Activated effector memory CD4-positive, alpha-beta T cell treated with anti-CD3 and anti-CD28 coated beads, Interleukin-2, amount 50 U/mL, for 16 hours (primary cell): ENCODE measurements at regions not wholly inside any gene's neighbourhood (a gene's known extent, or its start where the extent isn't known, plus 50 kb on each side); places are given as distances from the start of the nearest gene placed in this dataset.
"Not testable (repeated sequence)": the region's sequence is repeated elsewhere in the genome, so short reads cannot be mapped to it uniquely, and the experiment has no call there.

Source experiments
- DNase-seq: peaks from one replicate; pipeline ENCODE4 v3.0.0-alpha.2; 2020

DNA sequence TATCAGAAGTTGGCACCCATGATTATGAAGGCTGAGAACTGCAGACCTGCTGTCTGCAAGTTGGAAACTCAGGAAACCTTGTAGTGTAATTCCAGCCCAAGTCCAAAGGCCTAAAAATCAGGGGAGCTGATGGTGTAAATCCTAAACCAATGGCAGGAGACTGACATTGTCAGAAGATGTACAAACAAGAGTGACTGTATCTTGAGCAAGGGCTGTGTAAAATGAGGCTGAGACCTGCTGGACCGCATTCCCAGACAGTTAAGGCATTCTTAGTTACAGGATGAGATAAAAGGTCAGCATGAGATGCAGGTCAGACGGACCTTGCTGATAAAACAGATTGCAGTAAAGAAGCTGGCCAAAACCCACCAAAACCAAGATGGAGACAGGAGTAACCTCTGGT is 147.7 kb downstream of the COG6 start:
- DNase-seq: no peak

DNA sequence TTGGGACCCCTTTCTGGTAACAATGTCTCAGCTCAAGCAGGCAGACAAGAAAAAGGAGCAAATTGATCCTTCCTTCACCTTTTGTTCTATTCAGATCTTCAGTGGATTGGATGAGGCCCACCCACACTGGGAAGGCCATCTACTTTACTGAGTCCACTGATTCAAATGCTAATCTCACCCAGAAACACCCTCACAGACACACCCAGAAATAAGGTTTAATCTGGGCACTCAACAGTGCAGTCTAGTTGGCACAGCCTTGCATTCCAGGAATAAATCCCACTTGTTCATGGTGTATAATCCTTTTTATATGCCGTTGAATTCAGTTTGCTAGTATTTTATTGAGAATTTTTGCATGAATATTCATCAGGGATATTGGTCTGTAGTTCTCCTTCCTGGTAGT is 148.4 kb downstream of the COG6 start:
- no peak for DNase-seq

DNA sequence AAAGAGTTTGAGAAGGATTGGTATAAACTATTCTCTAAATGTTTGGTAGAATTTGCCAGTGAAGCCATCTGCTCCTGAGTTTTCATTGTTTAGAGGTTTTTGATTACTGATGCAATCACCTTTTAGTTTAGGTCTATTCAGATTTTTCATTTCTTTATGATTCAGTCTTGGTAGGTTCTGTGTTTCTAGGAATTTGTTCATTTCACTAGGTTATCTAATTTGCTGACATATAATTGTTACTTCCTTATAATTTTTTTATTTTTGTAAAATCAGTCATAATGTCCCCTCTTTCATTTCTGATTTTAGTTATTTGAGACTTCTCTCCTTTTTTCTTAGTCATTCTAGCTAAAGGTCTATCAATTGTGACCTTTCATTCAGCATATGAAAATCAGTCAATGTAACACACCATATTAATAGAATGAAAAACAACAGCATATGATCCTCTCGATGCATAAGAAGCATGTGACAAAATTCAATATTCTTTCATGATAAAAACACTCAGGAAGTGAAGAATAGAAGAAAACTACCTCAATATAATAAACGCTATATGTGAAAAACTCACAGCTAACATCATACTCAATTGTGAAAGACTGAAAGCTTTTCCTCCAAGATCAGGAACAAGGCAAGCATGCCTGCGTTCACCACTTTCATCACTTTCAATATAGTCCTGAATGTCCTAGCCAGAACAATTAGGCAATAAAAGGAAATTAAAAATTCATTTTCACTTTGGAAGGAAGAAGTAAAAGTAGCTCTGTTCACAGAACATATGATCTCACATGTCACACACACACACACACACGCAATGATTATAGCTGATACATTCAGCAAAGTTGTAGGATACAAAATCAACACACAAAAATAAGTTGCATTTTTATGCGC is 149.1 kb downstream of the COG6 start:
- no peak for DNase-seq

DNA sequence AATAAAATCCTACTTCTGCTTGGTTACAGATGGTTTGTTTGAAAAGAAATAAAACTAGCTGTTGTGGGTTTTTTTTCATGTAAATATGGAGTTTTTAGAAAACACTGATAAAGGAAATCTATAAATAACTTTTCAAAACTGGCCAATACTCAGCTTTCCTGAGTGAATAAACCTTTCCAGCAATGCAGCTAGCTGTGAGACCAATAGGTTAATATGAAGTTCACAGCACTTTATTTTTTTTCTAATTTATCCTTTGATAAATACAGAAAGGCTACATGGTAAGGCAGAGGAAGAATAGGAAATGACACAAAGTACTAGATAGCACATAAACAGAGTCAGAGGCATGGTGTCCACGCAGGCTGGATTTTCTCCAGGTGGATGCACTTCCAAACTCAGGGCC is 154.0 kb downstream of the COG6 start:
- DNase-seq: no peak

DNA sequence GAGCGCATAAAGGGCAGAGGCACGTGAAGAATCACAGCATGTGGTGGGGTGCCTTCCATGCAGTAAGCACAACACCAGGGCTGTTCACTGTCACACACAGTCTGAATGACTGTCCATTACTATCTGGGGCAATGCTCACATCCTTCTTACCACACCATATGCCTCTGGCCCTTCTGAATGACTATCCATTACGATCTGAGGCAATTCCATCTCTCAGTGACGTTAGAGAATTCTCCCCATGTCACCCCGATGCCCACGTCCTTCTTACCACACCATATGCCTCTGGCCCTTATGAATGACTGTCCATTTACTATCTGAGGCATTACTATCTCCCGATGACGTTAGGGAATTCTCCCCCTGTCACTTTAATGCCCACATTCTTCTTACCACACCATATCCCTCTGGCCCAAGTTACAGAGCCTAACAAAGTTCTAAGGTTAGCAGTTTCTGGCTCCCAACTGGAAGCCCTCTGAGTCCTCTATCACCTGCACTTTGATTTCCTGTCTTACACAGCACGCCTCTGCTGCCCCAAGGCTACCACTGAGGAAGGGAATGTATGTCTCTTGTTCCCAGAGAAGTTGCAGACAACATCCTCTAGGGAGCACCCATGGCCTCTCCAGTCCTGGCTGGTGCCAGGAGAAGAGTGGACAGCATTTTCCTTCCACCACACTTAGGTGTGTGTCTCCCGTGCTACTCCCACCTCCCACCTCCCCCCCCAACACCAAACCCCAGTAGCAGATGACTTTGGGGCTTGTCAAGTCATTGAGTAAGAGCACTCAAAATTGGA is 154.8 kb downstream of the COG6 start:
- DNase-seq: no peak

DNA sequence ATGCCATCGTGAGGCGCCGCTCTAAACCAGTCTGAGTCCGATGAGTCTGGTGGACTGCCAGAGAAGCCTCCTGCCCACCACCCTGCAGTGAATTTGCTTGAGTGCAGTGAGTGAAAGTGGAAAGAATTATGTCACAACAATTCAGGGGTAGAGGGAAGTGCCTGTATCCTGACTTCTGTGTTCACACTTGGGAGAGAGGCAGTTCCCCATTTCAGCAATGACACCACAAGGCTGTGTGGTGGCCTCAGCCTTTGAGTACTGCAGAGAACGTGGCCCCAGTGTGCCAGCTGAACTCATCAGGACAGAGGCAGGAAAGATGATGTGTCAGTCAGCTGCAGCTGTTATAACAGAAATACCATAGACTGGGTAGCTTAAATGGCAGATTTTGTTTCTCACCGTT is 155.6 kb downstream of the COG6 start:
- DNase-seq: no peak

DNA sequence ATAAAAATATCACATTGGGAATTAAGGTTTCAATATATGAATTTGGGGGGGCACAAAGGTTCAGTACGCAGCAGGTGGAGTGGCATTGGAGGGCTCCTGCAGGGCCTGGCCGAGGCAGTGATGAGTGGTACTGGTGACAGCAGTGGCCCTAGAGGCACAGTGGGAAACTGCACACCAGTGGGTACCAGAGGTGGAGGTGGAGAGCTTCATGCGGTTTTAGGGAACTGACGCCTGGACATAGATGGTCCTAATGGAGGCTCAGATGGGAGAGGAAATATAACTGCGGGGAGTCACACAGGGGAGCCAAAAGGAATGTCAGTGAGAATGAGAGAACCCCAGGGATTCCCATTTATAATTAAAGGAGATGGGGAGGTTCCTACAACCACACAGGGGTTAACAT is 156.2 kb downstream of the COG6 start:
- DNase-seq: no peak

DNA sequence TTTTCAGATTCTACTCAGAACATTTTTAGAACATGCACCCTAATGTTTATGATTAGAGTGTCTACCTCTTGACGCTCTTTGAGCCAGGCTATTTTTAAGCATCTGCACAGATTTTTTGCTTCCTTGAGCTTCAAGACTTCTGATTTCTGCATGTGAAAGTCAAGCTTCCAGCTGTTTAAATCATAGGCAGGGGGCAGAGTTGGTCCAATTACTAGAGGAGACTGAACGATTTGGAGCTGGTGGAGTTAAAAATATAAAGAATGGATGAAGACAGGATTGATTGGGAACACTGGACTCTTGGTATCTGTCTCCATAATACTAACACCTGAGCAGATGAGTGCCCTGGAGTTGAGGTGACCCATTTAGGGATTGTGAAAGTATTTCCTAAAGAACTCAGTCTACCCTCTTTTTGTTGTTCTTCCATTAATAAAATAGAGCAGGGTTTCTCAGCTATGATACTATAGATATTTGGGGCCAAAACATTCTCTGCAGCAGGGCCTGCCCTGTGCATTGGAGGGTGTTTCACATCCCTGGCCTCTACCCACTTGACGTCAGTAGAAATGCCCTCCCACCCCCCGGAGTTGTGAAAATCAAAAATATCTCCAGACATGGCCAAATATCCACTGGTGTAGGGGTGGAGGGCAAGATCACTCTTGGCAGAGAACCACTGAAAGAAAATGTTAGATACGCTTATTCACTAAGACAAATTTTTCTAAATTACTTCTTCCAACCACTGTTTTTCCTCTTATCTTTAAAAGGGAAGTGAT is 160.1 kb downstream of the COG6 start:
- DNase-seq: no peak

DNA sequence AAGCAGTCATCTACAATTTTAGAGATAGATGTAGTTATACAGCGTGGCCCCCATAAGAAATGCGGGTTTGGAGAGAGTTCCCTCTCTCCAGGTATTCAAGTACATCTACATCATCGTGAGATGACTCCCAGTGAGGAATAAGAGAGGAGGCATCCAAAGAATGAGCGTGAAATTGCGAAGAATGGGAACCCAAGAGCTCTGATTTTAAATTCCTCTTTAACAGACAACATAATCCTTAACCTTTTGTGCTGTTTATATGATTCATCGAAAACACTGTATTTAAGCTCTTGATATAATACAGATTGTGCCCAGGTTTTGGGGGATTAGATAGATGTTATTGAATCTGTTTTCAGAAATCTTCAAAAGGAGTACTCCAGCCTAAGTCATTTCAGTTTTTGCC is 161.5 kb downstream of the COG6 start:
- no peak for DNase-seq

DNA sequence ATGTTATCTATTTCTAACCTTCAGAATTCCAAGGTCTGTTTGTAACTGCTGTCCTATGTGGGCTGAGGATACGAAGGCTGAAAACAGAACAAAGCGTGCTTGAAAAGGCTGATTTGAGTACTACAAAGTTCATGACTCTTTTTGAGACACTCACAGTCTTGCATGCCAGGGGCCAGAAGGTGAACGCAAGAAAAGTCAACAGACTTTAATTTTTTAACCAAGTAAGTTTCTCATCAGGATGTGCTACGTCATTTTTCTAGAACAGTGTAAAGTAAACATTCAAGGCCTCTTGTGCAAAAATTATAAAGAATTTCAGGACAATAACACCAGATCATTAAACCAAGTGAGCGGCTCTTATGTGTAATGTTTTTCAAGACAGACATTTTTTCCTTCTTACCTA is 163.5 kb downstream of the COG6 start:
- DNase-seq: no peak

DNA sequence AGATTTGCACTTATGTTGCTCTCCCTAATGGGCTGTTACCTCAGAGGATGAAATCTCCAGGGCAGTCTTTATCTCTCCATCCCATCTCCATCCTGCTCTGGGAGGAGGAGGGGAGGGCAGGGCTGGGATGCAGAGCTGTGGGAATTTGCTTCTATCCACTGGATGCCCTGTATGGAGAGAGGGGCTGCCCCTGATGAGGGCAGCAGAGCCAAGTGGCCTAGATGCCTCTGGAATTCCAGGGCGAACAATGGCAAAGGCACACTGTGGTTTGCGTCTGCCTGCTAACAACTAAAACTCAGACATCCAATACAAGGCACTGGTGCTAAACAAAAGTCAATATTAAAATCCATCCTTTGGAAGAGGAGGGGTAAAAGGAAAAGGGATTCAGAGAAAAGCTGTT is 165.1 kb downstream of the COG6 start:
- DNase-seq: no peak

DNA sequence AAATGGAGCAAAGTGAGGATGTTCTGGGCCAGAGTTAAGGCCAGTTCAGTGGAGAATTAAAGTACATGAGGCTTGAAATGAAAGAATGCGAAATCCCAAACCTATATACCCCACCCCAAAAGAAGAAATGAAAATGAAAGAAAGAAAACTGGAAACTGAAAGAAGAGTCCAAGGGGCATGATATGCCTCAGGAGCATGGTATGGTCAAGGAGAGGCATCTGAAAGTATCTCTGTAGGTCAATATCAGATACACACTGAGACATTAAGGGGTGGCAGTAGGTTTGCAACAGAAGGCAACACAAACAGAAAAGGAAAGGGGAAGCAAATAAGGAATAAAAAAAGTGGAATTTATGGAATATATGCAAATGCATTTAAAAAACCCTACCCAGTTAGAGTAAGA is 166.5 kb downstream of the COG6 start:
- DNase-seq: no peak

DNA sequence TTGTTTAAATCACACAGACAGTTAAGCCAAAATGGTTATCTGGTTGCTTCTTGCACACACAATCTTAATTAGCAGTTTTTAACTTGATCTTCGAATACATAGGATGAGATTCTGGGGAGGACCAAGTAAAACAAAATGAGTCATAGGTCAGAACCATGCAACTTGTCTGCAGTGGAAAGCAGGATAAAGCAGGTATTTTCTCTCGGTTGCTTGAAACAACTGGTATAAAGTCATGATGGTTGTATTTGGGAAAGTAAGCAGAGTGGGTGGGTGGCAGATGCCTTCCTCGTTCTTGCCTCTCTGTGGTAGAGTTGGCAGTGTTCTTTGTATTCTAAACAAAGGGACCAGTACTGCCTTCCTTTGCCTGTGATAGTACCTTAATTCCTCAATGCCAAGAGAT is 167.0 kb downstream of the COG6 start:
- no peak for DNase-seq

DNA sequence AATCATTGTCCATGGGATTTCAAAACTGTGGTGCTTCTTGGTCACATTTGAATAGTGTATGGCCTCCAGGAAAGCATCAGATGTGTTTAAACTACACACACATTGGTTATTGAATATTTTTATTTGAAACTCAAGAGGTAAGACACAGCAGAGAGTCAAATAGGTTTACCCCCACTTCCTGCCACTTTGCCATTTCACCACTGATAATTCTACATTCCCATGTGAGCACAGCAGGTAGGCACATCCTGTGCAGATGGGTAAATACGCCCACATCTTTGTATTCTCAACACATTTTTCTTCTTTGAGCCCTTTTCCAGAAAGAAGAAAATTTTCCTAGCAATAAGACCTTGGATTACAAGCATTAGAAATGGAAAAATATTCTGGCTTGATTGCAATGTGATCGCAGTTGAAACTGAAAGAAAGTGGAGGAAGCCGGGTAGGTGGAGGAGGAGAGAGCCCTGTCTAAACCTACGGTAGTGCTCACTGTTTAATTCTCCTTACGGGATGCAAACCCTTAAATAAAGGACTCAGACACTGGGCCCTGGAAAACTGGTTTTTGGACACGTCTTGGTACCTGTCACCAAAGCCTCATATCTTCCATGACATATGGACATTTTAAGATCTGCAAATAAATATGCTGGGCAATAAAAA is 167.7 kb downstream of the COG6 start:
- no peak for DNase-seq

DNA sequence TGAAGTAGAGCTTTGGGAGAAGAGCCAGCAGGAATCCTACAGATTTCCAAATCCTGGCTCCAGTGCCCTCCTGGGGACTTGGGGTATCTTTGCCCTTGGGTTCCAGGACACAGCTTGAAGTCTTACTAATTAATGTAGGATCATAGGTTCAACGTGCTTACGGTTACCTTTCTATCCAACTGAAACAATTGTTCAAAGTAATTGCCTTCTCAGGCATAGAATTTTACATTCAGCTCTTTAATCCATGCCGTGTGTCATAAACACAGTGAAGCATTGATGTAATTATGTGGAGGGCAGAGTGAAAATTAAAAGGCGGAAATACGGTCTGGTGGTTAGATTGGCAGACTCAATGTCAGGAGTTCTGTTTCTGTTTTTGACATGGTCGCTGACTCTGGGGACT is 170.4 kb downstream of the COG6 start:
- DNase-seq: no peak

DNA sequence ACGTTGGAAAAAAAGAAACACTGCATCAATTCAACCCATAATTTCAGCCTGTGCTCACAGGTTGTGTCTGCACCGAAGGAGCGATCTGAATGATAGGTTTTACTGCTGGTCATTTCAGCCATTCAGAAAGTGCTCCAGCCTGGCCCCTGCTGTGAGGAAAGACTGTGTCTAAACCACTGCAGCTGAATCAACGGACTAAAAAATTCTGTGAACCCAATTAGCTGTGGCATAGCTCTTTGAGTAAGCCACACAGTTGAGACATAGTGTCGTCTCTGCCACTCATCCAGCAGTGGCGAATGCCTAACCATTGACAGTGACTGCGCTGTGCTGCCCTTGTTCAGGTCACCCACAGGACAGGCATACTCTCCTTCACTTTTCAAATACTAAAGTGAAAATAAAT is 179.8 kb downstream of the COG6 start:
- no peak for DNase-seq

DNA sequence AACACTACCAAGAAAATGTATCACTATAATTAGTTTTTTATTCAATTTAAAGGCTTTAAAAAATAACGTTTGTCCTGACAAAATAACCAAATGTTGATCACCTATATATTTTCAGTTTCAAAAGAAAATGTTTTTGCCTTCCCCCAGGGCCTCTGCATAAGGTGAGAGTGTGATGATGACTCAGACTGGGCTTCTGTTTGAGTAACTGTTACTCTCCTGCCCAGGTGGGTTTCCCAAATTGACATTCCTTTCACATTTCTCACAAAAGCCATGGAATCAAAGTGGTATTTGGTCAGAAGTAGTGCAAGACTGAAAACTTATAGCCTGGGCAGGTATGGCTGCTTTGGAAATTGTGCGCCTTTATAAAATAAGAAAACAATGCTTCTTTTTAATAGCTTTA is 180.6 kb downstream of the COG6 start:
- DNase-seq: no peak

DNA sequence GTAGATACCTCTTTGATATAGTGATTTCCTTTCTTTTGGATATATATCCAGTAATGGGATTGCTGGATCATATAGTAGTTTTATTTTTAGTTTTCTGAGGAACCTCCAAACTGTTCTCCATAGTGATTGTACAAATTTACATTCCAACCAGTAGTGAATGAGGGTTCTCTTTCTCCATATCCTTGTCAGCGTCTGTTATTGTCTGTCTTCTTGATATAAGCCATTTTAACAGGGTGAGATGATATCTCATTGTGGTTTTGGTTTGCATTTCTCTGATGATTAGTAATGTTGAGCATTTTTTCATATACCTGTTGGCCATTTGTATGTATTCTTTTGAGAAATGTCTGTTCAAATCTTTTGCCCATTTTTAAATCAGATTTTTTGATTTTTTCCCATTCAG is 182.4 kb downstream of the COG6 start:
- DNase-seq: not testable (repeated sequence)

DNA sequence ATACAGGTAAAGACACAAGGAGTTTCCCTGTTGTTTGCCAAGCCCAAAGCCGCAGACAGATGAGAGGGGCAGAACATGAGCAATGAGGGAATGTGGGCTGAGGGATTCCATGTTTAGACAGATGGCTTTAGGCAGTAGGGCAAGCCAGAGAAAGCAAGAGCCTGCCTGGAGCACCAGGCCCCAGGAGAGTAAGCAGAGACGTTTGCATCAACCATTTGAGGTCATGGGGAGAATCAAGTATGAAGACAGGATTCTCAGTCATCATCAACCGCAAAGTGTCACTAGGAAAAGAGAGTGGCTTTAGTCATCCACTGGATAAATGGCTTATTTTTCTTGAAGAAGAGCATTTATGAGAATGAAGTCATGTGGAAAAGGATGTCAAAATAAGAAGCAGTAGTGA is 184.7 kb downstream of the COG6 start:
- DNase-seq: no peak

DNA sequence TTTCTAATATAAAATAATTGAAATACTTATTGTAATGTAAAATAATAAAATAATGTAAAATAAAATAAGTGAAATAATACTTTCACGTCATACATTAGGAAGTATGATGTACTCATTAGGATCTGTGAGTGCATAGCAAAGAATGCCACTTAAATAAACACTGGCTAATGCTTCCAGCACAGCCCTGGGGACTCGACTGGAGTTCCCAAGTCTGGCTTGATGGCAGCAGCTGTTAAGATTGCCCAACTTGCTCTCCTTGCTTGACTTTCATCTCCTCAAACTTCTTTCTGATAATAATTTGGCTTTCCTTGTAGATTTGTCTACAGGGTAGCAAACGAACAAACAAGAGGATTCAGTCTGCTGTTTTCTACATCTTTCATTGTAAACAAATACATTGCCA is 191.9 kb downstream of the COG6 start:
- no peak for DNase-seq

DNA sequence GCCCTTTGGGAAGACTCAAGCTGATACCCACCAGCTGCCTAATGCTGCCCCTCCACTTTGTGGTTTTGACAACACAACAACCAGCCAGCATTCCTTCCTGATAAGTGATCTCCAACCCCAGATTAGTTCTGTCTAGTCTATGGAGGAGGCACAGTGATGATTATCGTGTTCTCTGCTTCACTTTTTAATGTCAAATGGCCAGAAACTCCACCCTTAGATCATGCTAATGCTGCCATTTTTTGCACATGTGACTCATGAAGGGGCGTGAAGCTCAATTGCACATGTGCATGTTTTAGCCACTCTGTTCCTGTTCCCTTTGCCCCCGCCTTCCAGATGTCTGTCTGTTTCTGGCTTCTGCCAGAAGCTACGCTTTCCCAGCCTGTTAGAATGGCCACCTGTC is 199.8 kb downstream of the COG6 start:
- no peak for DNase-seq

DNA sequence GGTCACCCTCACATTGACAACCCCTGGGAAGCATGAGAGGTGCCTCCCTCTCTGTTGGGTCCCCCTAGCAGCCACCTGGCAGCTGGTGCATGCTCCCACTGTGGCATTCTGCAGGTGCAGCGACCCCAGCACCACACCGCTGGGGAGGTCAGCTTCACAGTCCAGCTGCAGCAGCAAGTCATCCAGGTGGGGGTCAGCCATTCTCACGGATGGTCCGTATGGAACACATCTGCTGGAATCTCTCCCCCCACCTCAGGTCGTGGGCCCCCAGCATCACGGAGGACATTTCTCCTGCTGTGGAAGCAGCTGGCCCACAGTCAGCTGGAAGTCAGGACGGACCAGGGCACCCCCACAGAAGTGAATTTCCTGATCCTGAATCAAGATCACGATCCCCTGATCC is 201.3 kb downstream of the COG6 start:
- DNase-seq: no peak

DNA sequence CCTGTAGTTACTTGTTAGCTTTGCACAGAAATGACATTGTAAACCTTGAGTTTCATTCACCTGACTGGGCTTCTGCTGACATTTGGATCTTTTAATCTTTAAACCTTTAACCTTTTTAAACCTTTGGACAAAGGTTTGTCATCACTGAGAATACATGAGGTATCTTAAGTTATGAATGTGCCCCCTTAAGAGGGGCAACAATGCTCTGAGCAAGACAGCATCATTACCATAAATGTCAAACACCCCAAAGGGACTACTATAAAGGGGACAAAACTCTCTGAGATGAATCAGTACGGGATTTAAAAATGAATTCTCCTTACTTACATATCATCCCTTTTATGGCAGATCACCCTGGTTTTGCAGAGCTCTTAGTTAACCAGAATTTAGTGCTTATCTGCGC is 203.3 kb downstream of the COG6 start:
- DNase-seq: no peak
